ENCODE measurements at regions not wholly inside any gene's neighbourhood (a gene's known extent, or its start where the extent isn't known, plus 50 kb on each side); places are given as distances from the start of the nearest gene placed in this dataset.

DNA sequence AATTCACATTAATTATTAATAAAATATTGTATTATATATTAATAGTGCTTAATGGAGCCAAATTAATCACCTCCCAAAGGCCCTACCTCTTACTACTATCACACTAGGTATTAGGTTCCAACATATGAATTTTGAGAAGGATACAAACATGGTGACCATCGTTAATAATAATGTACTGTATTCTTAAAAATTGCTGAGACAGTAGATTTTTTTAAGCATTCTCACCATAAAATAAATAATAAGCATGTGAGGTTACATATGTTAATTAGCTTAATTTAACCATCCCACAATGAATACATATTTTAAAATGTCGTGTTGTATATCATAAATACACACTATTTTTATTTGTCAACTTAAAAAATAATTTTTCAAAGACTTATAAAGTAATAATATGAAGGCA, 299.2 kb upstream of the NR5A2 start:
- Mint-ChIP-seq H3K4me1 (no peaks in the 10 kb centered on the region), H3K27ac (no peak overlapping the region), H3K27me3 (no peaks in the 10 kb centered on the region), H3K9me3 (no peaks in the 10 kb centered on the region), H3K4me3 (no peak overlapping the region), H3K36me3 (no peaks in the 10 kb centered on the region)
- DNase-seq, result no peak
- CTCF ChIA-PET, result interaction anchor here (0.7 kb wide), 1 partner anchor 789 kb away, joined by 3 read pairs; no protein-coding TSS in a partner anchor

DNA sequence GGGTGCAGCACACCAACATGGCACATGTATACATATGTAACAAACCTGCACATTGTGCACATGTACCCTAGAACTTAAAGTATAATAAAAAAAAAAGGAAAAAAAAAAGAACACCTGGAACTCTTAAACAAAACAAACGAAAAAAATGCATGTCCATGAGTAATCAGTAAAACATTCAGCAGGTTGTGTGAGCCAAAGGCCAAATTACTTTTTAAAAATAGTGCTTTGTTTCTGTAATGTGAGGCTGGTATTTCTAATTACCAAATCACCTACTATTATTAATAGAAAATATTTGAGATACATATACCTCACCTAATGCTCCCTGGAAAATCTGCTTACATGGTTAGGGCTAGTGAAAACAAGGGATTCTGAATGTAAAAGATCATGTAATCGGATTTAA, 294.4 kb upstream of the NR5A2 start:
- Mint-ChIP-seq H3K36me3 (no peaks in the 10 kb centered on the region), H3K27ac (no peak overlapping the region), H3K4me3 (no peak overlapping the region), H3K27me3 (no peaks in the 10 kb centered on the region), H3K4me1 (no peaks in the 10 kb centered on the region), H3K9me3 (no peaks in the 10 kb centered on the region)
- DNase-seq, result no peak
- CTCF ChIA-PET, result no interaction called here

DNA sequence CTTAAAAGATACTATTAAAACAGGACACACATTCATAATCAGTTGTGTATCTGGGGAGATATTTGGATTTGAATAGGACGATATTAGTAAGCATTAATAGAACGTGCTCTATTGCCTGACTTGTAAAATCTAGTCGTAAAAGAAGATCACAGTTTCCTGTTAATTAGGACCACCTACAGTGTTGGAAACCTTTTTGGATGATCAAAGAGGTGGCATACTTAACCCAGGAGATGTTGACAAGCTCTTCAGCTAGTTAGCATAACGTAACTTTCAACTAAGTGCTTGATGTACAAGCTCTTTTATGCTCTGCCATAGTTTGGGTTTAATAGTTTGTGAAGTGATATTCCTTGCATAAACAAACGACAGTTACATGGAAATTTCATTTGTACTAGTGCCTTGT, 293.3 kb upstream of the NR5A2 start:
- DNase-seq, result no peak
- Mint-ChIP-seq H3K4me3 (no peak overlapping the region), H3K27me3 (no peaks in the 10 kb centered on the region), H3K36me3 (no peaks in the 10 kb centered on the region), H3K9me3 (no peaks in the 10 kb centered on the region), H3K4me1 (no peaks in the 10 kb centered on the region), H3K27ac (no peak overlapping the region)
- CTCF ChIA-PET, result no interaction called here

DNA sequence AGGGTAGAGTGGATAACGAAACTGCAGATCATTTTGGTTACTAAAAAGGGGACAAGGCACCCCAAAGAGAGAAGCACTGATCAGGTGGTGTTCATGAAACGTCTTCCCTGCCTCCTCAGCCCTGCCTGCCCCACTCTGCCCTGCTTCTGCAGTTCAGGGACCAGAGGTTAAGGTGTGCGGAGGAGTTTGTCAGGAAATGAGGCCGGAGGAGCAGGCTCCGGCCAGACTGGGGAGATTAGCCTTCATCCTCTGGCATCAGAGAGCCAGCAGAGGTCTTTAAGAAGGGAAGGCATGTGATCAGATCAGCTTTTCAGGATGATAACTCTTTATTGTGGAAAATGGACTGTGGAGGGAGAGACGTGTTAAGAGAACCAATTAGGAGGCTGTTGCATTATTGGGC, 291.9 kb upstream of the NR5A2 start:
- Mint-ChIP-seq H3K27ac (no peak overlapping the region), H3K27me3 (no peaks in the 10 kb centered on the region), H3K4me3 (no peak overlapping the region), H3K36me3 (no peaks in the 10 kb centered on the region), H3K4me1 (no peaks in the 10 kb centered on the region), H3K9me3 (no peaks in the 10 kb centered on the region)
- no peak for DNase-seq
- CTCF ChIA-PET, result no interaction called here

DNA sequence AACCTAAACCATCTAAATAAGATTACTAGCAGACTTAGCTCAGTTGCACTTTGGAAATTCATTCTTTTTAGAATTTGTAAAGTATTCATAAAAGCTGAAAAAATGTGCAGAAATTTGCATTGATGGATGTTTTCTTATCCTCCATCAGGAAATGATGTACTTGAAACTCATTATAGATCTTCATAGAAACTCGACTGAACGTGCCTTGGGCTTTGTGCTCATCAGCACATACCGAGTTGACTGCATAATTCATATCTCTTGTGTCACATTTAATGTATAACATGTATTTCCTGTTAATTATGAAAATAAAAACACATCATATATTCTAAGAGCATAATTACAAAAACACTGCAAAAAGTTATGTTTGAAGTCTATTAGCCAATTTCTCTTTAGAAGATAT, 290.9 kb upstream of the NR5A2 start:
- Mint-ChIP-seq H3K4me3 (no peak overlapping the region), H3K27me3 (no peaks in the 10 kb centered on the region), H3K36me3 (no peaks in the 10 kb centered on the region), H3K9me3 (no peaks in the 10 kb centered on the region), H3K27ac (no peak overlapping the region), H3K4me1 (no peaks in the 10 kb centered on the region)
- DNase-seq, result no peak
- CTCF ChIA-PET, result no interaction called here

DNA sequence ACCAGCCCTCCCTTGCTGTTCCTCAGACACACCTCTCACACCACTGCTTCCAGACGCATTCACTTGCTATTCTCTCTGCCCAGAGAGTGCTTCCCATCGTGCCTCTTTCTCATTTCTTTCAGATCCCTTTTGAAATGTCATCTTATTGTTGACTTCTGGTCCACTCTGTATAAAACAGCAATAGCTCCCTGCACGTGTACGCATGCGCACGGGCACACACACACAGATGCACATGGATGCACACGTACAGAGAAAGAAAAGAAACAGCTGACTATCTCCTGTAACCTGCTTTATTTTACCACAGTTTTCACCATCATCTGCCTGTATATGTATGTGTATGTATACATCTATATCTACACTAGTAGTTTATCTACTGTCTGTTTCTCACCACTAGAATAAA, 285.9 kb upstream of the NR5A2 start:
- no peaks in the 10 kb centered on the region for H3K4me1 Mint-ChIP-seq
- CTCF ChIA-PET, result no interaction called here
- H3K36me3 Mint-ChIP-seq, result no peaks in the 10 kb centered on the region
- no peak for DNase-seq
- H3K4me3 Mint-ChIP-seq, result no peak overlapping the region
- H3K27me3 Mint-ChIP-seq, result no peaks in the 10 kb centered on the region
- no peaks in the 10 kb centered on the region for H3K9me3 Mint-ChIP-seq
- no peak overlapping the region for H3K27ac Mint-ChIP-seq

DNA sequence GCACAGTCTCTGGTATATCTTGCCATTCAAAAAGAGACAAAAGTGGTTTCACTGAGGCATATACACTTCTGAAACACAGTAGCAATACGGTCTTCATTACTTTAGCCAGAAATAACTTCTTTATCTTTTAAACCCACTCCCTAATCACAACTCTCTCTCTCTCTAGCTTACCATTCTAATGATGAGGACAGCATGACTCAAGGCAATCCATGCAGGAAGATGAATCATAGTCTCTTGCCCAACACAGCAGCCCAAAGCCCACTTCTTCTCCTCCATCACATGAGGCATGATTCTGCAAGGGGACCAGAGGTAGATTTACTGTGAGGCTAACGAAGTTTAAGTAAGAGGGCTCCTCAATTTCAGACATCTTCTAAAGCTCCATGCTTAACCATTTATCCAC, 285.0 kb upstream of the NR5A2 start:
- H3K27me3 Mint-ChIP-seq, result no peaks in the 10 kb centered on the region
- no peak for DNase-seq
- H3K9me3 Mint-ChIP-seq, result no peaks in the 10 kb centered on the region
- H3K27ac Mint-ChIP-seq, result no peak overlapping the region
- H3K4me1 Mint-ChIP-seq, result no peaks in the 10 kb centered on the region
- no peak overlapping the region for H3K4me3 Mint-ChIP-seq
- CTCF ChIA-PET, result no interaction called here
- H3K36me3 Mint-ChIP-seq, result no peaks in the 10 kb centered on the region

DNA sequence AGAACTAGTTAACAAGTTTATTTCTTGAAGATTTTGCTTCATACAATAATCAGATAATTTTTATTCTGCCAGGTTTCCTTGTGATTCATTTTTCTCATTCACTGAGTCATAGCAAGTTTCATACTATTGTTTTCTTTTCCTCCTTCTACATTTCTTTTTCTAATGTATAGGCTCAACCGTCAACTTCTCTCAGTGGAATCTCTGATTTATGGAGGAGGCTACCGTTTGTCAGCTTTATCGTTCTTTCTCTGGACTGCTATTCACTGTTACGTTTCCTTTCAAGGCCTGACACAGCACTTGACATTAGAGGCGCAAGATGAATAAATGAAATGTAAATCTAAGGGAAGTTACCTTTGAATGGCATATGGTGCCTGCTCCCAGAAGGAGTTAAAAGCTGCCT, 284.3 kb upstream of the NR5A2 start:
- no peak overlapping the region for H3K27ac Mint-ChIP-seq
- H3K4me1 Mint-ChIP-seq, result no peaks in the 10 kb centered on the region
- DNase-seq, result no peak
- no peaks in the 10 kb centered on the region for H3K27me3 Mint-ChIP-seq
- CTCF ChIA-PET, result no interaction called here
- no peaks in the 10 kb centered on the region for H3K36me3 Mint-ChIP-seq
- H3K4me3 Mint-ChIP-seq, result no peak overlapping the region
- H3K9me3 Mint-ChIP-seq, result no peaks in the 10 kb centered on the region

DNA sequence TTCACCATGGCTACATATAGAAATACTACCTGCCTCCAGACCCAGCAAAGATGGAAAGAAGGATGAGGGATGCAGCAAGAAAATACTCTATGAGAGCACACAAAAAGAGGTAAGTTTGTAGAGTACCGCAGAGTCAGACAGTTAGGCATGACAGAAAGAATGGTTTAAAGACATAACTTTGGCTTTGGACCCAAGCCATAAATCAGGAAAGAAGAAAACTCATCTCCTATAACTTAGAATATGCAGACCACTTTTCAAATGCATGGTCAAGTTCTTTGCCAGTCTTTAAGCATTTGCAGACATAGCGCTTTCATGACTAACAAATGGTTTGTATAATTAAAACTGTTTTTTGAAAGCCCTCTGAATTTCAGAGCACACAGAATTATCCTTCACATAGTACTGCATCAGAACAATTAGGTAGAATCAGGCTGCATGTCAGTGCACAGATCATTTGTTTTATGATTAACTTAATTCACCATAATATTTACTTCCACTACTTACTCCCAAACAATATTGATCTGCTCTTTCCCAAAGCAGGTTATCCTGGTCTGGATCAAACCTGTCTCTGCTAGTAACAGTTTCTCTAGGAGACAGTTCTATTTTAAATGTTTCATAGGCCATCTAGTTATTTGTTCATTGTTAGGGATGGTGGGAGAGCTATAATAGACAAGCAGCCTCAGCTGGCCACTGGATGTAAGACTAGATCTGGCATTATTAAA, 280.7 kb upstream of the NR5A2 start:
- Mint-ChIP-seq H3K9me3 (no peaks in the 10 kb centered on the region), H3K4me3 (no peak overlapping the region), H3K27me3 (no peaks in the 10 kb centered on the region), H3K27ac (no peak overlapping the region), H3K36me3 (no peaks in the 10 kb centered on the region), H3K4me1 (no peaks in the 10 kb centered on the region)
- CTCF ChIA-PET, result no interaction called here
- DNase-seq, result no peak

DNA sequence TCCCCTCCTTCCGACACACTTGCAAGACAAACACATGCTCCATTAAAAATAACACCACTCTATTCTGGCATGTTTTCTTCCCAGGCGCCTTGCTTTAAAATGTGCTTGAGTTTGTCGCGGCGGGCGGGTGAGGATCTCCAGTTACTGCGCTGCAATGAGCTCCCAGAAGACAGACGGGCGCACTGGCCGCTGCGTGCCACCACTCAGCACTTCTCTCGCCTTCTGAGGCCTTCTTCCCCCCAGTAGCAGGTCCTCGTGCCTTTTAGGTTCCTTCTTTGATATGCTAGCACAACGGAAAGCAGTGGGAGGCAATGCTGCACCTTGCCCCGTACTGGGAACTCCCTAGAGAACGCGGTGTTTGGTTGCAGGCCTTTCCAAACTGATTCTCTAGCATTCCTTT, 279.5 kb upstream of the NR5A2 start:
- H3K9me3 Mint-ChIP-seq, result no peaks in the 10 kb centered on the region
- no peak for DNase-seq

DNA sequence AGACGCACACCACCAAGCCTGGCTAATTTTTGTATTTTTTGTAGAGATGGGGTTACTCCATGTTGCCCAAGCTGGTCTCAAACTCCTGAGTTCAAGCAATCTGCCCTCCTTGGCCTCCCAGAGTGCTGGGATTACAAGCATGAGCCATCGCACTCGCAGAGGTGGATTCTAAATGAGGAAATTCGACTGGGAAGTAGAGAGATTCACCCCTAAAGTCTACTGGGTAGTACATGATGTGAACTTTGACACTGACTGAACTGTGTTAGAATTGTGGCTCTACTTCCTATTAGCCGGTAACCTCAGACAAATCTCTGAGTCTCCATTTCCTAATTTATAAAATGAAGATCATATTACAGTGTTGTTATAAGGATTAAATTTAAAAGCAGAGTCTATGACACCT, 276.0 kb upstream of the NR5A2 start:
- Mint-ChIP-seq H3K4me3 (no peak overlapping the region), H3K27me3 (peaks cover 4% of the 10 kb centered on the region), H3K36me3 (no peaks in the 10 kb centered on the region), H3K9me3 (no peaks in the 10 kb centered on the region), H3K27ac (no peak overlapping the region), H3K4me1 (no peaks in the 10 kb centered on the region)
- no peak for DNase-seq
- CTCF ChIA-PET, result no interaction called here

More for the DNA sequence above, 279.5 kb upstream of the NR5A2 start:
- Mint-ChIP-seq H3K27me3 (no peaks in the 10 kb centered on the region), H3K27ac (no peak overlapping the region), H3K36me3 (no peaks in the 10 kb centered on the region), H3K4me1 (no peaks in the 10 kb centered on the region), H3K4me3 (no peak overlapping the region)
- CTCF ChIA-PET, result no interaction called here

DNA sequence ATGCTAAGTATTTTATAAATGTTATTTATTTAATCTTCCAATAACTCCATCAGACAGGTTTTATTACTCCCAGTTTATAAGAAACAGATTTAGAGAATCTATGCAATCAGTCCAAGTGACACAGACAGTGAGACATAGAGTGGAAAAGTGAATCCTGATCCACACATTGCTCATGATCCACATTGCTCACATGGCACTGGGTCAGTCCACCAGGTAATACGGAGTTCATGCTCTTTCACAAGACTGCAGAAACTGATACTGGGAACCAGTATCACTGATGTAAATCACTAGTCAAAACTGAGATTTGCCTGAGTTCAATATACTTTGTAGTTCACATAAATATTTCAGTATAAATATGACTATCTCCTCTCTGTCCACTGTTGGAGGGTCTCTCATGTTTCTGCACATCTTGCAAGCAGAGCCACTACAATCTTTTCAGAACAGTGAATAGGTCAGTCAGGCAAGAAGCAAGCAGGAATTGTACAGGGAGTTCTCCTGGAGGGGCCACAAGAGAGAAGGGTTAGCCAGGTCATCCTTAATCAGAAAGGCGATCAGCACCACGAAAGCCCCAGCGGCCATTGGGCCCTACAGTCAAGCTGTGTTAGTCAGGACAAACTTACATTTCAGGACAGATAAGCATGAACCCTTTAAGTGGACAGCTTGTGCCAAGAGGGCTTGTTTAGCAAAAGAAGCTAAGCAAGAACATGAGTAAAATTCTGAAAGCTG, 275.4 kb upstream of the NR5A2 start:
- Mint-ChIP-seq H3K9me3 (no peaks in the 10 kb centered on the region), H3K36me3 (no peaks in the 10 kb centered on the region), H3K4me1 (no peaks in the 10 kb centered on the region), H3K27me3 (peaks cover 4% of the 10 kb centered on the region), H3K4me3 (no peak overlapping the region), H3K27ac (no peak overlapping the region)
- CTCF ChIA-PET, result no interaction called here
- no peak for DNase-seq

DNA sequence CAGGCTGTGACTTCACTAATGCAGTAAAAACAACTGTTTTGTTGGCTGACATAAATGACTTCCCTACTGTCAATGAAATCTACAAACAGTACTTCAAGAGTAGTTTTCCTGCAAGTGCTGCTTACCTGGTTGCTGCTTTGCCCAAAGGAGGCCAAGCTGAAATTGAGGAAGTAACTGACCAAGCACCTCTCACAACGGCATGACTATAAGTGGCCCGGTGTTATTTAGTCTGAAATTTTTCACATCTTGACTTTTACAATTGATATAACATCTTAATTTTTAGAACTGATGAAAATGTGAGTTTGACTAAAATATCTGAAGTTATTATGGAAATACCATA, 274.9 kb upstream of the NR5A2 start:
- H3K4me3 Mint-ChIP-seq, result no peak overlapping the region
- no peaks in the 10 kb centered on the region for H3K9me3 Mint-ChIP-seq
- no peak for DNase-seq
- CTCF ChIA-PET, result no interaction called here
- peaks cover 4% of the 10 kb centered on the region for H3K27me3 Mint-ChIP-seq
- H3K27ac Mint-ChIP-seq, result no peak overlapping the region
- no peaks in the 10 kb centered on the region for H3K4me1 Mint-ChIP-seq
- H3K36me3 Mint-ChIP-seq, result no peaks in the 10 kb centered on the region

DNA sequence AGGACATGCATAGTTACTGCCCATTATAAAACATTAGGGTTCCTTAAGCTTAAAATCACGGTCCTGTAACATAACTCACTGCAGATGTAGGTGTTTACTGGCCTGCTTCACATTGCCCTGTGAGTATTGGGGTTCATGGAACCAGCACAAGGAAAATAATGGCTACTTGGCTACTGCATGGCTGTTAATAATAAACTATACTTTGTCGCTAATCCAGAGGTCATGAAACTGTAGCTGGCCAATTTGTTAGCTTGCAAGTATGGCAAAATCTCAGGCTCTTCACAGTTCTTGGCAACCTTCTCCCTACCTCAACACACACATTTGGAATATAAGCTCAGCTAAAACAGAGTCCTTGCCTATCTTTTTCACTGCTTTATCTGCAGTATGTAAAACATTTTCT, 274.0 kb upstream of the NR5A2 start:
- no peak for DNase-seq
- Mint-ChIP-seq H3K27ac (no peak overlapping the region), H3K36me3 (no peaks in the 10 kb centered on the region), H3K9me3 (no peaks in the 10 kb centered on the region), H3K27me3 (peaks cover 4% of the 10 kb centered on the region), H3K4me1 (no peaks in the 10 kb centered on the region), H3K4me3 (no peak overlapping the region)
- CTCF ChIA-PET, result no interaction called here

DNA sequence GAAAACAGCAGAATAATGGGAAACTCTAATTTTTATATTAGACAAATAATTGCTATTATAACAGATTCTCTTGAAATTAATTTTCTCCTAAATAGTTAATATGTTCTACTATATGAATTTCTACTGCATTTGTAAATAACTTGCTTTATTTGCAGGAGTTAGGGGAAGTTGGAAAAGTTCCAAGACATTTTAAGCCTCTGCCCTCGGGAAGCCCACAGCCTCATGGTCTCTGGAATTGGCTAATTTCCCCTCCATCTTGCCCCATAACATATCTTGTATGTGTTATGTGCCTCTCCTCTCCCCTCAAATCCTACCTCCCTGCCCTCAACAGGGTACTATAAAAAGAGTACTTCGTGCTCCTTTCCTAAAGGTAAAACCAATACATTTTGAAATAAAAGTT, 271.4 kb upstream of the NR5A2 start:
- Mint-ChIP-seq H3K4me3 (no peak overlapping the region), H3K27me3 (peaks cover 4% of the 10 kb centered on the region), H3K4me1 (no peaks in the 10 kb centered on the region), H3K27ac (no peak overlapping the region), H3K36me3 (no peaks in the 10 kb centered on the region), H3K9me3 (no peaks in the 10 kb centered on the region)
- CTCF ChIA-PET, result no interaction called here
- no peak for DNase-seq
